ENCODE measurements at regions not wholly inside any gene's neighbourhood (a gene's known extent, or its start where the extent isn't known, plus 50 kb on each side); places are given as distances from the start of the nearest gene placed in this dataset.
A peak's percentile ranks its signal among the peaks of the same experiment; 100 is the strongest.

- no peak overlapping the region for H3K4me3 ChIP-seq (ENCODE audit: low read depth, low read length)
- DNase-seq (ENCODE audit: low read depth) = no peak
These were observed 153.3 kb upstream of the VRK2 start for GRCh38 chr2:57893347-57893746.

- DNase-seq (ENCODE audit: low read depth) = no peak
- H3K4me3 ChIP-seq (ENCODE audit: low read depth, low read length) = no peak overlapping the region
These were observed 152.8 kb upstream of the VRK2 start for GRCh38 chr2:57893786-57894185.

DNA sequence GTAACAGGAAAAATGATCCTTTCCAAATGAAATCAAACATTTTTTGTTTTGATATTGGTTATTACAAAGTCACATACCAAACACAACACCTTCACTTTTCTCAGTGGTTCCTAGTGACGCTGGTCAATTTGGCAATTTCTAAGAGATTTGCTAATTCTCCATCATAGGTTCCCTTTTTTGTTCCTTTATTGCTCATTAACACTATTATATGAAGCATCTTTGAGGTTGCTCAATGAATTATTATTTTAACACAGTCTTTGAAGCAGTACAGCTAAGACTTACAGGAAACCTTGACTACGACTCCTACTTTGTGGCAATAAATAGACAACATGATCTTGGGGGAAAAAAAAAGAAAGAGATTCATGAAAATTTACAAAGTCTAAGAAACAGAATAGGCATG lies 152.2 kb upstream of the VRK2 start:
- no peak overlapping the region for H3K4me3 ChIP-seq (ENCODE audit: low read depth, low read length)
- DNase-seq (ENCODE audit: low read depth) = no peak

GRCh38 chr2:57897920-57898319 lies 148.7 kb upstream of the VRK2 start:
- no peak overlapping the region for H3K4me3 ChIP-seq (ENCODE audit: low read depth, low read length)
- DNase-seq (ENCODE audit: low read depth) = no peak

GRCh38 chr2:57899898-57900297 lies 146.7 kb upstream of the VRK2 start:
- DNase-seq (ENCODE audit: low read depth) = no peak
- no peak overlapping the region for H3K4me3 ChIP-seq (ENCODE audit: low read depth, low read length)

- DNase-seq (ENCODE audit: low read depth) = no peak
- no peak overlapping the region for H3K4me3 ChIP-seq (ENCODE audit: low read depth, low read length)
These were observed 144.0 kb upstream of the VRK2 start for GRCh38 chr2:57902578-57902977.

- no peak for DNase-seq (ENCODE audit: low read depth)
- H3K4me3 ChIP-seq (ENCODE audit: low read depth, low read length) = no peak overlapping the region
These were observed 140.4 kb upstream of the VRK2 start for GRCh38 chr2:57906152-57906732.

DNA sequence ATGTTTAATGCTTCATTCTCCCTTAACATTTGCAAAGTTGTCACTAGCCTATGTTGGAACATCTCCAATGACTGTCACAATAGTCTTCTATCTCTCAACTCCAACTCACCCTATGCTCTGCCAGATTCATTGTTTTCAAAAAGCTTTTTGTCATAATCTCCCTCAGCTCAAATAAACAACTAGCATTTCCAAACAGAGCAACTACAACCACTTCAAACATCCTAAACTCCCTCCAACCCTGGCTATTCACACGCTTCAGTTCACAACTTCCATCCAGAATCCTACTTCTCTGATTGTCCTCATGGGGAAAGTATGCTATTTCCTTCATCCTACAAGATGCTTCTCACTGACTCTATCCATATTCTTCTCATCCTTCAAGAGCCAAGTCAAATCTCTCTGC lies 139.2 kb upstream of the VRK2 start:
- DNase-seq (ENCODE audit: low read depth) = no peak
- H3K4me3 ChIP-seq (ENCODE audit: low read depth, low read length) = no peak overlapping the region

- H3K4me3 ChIP-seq (ENCODE audit: low read depth, low read length) = no peak overlapping the region
- no peak for DNase-seq (ENCODE audit: low read depth)
These were observed 137.9 kb upstream of the VRK2 start for GRCh38 chr2:57908736-57909161.

- no peak for DNase-seq (ENCODE audit: low read depth)
- no peak overlapping the region for H3K4me3 ChIP-seq (ENCODE audit: low read depth, low read length)
These were observed 128.5 kb upstream of the VRK2 start for GRCh38 chr2:57918126-57918525.

- H3K4me3 ChIP-seq (ENCODE audit: low read depth, low read length) = no peak overlapping the region
- DNase-seq (ENCODE audit: low read depth) = no peak
These were observed 126.2 kb upstream of the VRK2 start for GRCh38 chr2:57920342-57920939.

DNA sequence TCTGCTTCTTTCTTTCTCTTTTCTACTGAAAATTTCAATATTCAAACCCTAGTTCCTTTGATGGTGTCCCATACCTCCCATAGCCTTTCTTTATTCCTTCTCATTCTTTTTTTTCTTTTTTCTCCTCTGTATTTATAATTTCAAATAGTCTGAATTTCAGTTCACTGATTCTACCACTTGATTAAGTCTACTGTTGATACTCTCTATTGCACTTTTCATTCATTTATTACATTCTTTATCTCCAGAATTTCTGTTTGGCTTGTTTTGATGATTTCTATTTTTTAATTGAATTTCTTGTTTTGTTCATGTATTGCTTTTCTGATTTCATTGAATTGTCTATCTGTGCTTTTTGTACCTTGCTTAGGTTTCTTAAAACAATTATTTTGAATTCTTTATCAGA lies 111.9 kb upstream of the VRK2 start:
- DNase-seq (ENCODE audit: low read depth) = no peak
- H3K4me3 ChIP-seq (ENCODE audit: low read depth, low read length) = no peak overlapping the region

DNA sequence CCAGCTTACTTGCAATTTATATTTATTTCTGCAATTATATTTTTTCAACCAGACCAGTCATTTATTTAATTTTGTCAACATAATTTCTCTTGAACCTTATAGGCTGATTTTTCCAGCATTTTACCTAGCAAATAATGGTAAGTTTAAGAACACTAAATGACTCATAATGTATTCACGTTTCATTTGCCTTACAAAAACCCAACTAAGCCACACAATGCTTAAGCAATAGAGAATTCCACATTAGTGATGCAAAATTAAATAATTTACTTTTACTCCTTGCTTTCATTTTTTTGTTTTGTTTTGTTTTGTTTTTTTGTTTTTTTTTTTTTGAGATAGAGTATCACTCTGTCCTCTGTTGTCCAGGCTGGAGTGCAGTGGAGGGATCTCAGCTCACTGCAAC lies 110.4 kb upstream of the VRK2 start:
- no peak overlapping the region for H3K4me3 ChIP-seq (ENCODE audit: low read depth, low read length)
- no peak for DNase-seq (ENCODE audit: low read depth)

GRCh38 chr2:57937456-57937855 lies 109.2 kb upstream of the VRK2 start:
- H3K4me3 ChIP-seq (ENCODE audit: low read depth, low read length) = no peak overlapping the region
- no peak for DNase-seq (ENCODE audit: low read depth)

DNA sequence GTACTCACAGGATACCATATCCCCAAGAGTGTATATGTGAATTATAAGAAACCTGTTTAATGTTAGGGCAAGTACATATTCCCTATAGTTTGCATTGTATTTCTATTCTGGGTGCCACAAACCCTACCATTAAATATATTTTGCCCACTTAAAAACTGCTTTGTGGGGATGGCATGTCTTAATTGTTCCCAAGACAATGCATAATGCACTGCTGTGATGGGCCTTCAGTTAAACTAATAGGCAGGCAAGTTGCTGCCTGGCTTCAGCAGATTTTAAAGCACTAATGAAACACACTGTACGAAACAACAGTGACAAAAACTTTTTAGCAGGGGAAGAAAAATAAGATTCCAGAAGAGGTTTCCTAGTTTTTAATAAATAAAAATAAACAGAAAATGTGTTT lies 104.8 kb upstream of the VRK2 start:
- DNase-seq (ENCODE audit: low read depth) = no peak
- H3K4me3 ChIP-seq (ENCODE audit: low read depth, low read length) = no peak overlapping the region

DNA sequence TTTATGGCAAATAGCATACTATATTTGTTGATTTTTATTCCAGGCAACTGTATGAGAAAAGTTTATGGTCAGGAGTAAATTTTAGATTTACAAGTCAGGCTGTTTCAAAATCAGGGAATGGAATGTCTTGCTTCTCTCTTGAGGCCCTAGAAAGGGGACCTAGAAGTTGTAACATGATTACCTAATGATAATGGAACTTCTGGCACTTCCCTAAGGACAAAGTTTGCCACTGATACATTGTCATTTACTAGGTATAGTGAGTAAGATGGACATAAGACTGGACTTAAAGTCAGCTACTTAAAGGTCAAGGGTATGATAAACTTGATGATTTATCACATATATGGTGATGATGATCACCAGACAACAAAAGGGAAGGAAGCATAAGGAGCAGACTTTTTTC lies 103.3 kb upstream of the VRK2 start:
- no peak overlapping the region for H3K4me3 ChIP-seq (ENCODE audit: low read depth, low read length)
- DNase-seq (ENCODE audit: low read depth) = peak; percentile 31

GRCh38 chr2:57947398-57947797 lies 99.2 kb upstream of the VRK2 start:
- no peak overlapping the region for H3K4me3 ChIP-seq (ENCODE audit: low read depth, low read length)
- no peak for DNase-seq (ENCODE audit: low read depth)

GRCh38 chr2:57954020-57954419 lies 92.6 kb upstream of the VRK2 start:
- no peak overlapping the region for H3K4me3 ChIP-seq (ENCODE audit: low read depth, low read length)
- no peak for DNase-seq (ENCODE audit: low read depth)

GRCh38 chr2:57957238-57957637 lies 89.4 kb upstream of the VRK2 start:
- no peak for DNase-seq (ENCODE audit: low read depth)
- no peak overlapping the region for H3K4me3 ChIP-seq (ENCODE audit: low read depth, low read length)

DNA sequence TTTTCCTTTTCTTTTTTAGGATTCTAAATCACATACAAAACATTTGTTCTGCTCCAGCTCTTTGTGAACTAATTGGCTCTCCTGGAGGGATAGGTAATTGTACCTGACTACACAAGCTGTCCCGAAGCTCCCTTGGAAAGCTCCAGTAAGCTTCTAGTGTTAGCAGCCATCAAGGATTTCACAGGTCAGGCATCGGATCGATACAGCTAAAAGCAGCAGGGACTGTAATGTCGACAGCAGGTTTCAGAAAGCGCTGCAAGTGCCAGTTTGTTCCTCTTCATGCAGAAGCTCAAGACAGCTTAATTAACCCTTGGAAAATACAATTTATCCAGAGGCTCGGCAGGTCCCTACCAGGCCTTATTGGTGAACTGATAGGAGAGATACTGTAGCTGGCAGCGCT lies 87.2 kb upstream of the VRK2 start:
- no peak overlapping the region for H3K4me3 ChIP-seq (ENCODE audit: low read depth, low read length)
- no peak for DNase-seq (ENCODE audit: low read depth)

DNA sequence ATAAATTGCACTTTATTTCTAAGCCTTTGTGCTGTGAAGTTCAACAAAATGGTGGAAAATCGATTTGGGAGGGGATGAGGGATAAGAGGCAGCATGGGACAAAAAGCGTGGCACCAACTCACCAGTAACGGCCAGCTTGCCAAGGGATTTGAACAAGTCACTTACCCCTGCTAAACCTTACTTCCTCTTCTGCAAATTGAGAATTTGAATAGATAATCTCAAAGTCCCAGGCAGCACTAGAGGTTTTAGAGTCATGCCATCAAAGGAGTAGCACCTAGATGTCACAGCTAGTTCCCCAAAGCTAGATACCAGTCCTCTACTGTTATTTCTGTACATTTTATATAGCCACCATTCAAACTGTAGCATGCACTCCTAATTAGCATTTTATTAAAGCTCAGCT lies 83.7 kb upstream of the VRK2 start:
- no peak for DNase-seq (ENCODE audit: low read depth)
- H3K4me3 ChIP-seq (ENCODE audit: low read depth, low read length) = no peak overlapping the region

DNA sequence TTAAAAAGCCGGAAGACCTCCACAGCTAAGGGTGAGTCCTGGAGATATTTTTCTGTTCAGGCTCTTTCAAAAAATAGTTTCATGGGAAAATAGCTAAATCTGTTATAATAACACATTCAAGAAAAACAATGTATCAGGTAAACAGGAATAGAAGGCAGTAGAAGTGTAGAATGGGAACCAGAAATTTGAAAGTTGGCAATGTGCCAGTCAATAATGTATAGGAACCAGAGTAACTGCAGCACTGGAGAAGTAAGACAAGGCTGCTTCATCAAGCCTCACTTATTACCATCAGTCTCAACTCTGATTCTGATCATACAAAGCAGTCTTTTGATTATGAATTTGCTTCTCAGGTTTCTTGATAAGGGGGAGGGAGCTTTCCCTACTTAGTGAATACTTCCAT lies 81.4 kb upstream of the VRK2 start:
- no peak for DNase-seq (ENCODE audit: low read depth)

More for the DNA sequence above, 81.4 kb upstream of the VRK2 start:
- no peak overlapping the region for H3K4me3 ChIP-seq (ENCODE audit: low read depth, low read length)
